Pancreas (tissue), 10 donors: ENCODE measurements at regions not wholly inside any gene's neighbourhood (a gene's known extent, or its start where the extent isn't known, plus 50 kb on each side); places are given as distances from the start of the nearest gene placed in this dataset.

Experiments
- ATAC-seq, 4 donors: fragments of 200-7000 bp; cut with Tn5 transposase; one replicate each; pipeline versions ENCODE4 v1.8.0 to v1.9.1; 2020; ENCODE audit warnings: mild to moderate bottlenecking in 4 of 4, moderate library complexity in 4 of 4
- DNase-seq, 6 donors: peaks; one replicate each; pipeline ENCODE4 v3.0.0-alpha.2; 2020
- FAIRE-seq: peaks from 2 replicates; lab custom pipeline; 2012; peaks lifted over from hg19 to GRCh38; lab: Jason Lieb, UNC
- H3K27ac ChIP-seq, 4 donors: fragments of 200-600 bp; sonication (generic); 1 replicate in 3 of 4; 2 replicates in 1 of 4; pipeline versions ENCODE4 v1.5.0 to v1.8.0; 2020
- H3K27me3 ChIP-seq, 4 donors: fragments of 200-600 bp; one replicate each; pipeline ENCODE4 v1.8.0; 2021
- H3K36me3 ChIP-seq, 3 donors: fragments of 200-600 bp; sonication (generic) in 1 of 3; one replicate each; pipeline versions ENCODE4 v1.5.0 to v1.8.0; 2020 to 2021
- H3K4me1 ChIP-seq, 3 donors: fragments of 200-600 bp; one replicate each; pipeline ENCODE4 v1.8.0; 2021
- H3K4me3 ChIP-seq, 4 donors: fragments of 200-600 bp; sonication (generic) in 2 of 4; one replicate each; pipeline versions ENCODE4 v1.5.0 to v1.8.0; 2020 to 2021
- H3K9me3 ChIP-seq, 4 donors: fragments of 200-600 bp; one replicate each; pipeline ENCODE4 v1.8.0; 2021
- CTCF ChIP-seq, 4 donors: fragments of 200-600 bp; sonication (generic) in 3 of 4; IDR thresholded peaks; one replicate each; pipeline versions ENCODE4 v1.5.0 to v1.8.0; 2021; ENCODE audit warnings: antibody characterized with exemption in 4 of 4
- WGBS, 2 donors: extraction: QIAGEN DNeasy Blood & Tissue Kit; methylation state at CpG; one replicate each; pipeline ENCODE4 v1.1.7; 2013; 5-methylcytosine and 5-hydroxymethylcytosine counted together
- intact Hi-C, 3 donors: fragments of 100-400 bp; cut with DNase I; formaldehyde crosslinking; loops; one replicate each; pipeline versions ENCODE4 v1.11.1 to v1.14.2; 2022
- donor health status: healthy with polysubstance abuse.
- donor health status: DM: no; HTN: no; CAD: no; lungs with moderate emphysema.
- donor health status: DM: no; HTN: no; CAD: no.
- donor health status: control.
- donor health status: control.
- donor health status: Bipolar disorder and iron deficiency.
- donor health status: DM: yes; HTN: yes; CAD: no.
- donor health status: DM: no; HTN: no; CAD: no.
- donor health status: DM: no; HTN: no; CAD: no.
- donor health status: DM: yes; HTN: yes; CAD: no.

GRCh38 chrY:7263773-7264172 is 352.2 kb upstream of the AMELY start:
- 69% methylated on average over 29 of the region's 29 CpGs; no CpG with 5 or more reads in 1 of the 2 donors for WGBS, 2 donors
- DNase-seq (no peak), FAIRE-seq (no peak), ATAC-seq (no peak)
- H3K4me3 ChIP-seq: no peak overlapping the region
- H3K4me1 ChIP-seq: no peaks in the 10 kb centered on the region
- no peak overlapping the region for H3K27ac ChIP-seq
- H3K9me3 ChIP-seq: no peaks in the 10 kb centered on the region
- intact Hi-C loops: no loop called here
- no peaks in the 10 kb centered on the region for H3K27me3 ChIP-seq
- H3K36me3 ChIP-seq: no peaks in the 10 kb centered on the region
- no peak for TF ChIP-seq CTCF (IDR thresholded peaks at IDR 0.05)

- FAIRE-seq (no peak), ATAC-seq (no peak), DNase-seq (no peak)
- no peaks in the 10 kb centered on the region for H3K36me3 ChIP-seq
- intact Hi-C loops: no loop called here
- no peaks in the 10 kb centered on the region for H3K27me3 ChIP-seq
- TF ChIP-seq CTCF (IDR thresholded peaks at IDR 0.05): no peak
- WGBS, 2 donors: 77% methylated on average over 4 of the region's 4 CpGs; no CpG with 5 or more reads in 1 of the 2 donors
- no peaks in the 10 kb centered on the region for H3K9me3 ChIP-seq
- H3K4me1 ChIP-seq: no peaks in the 10 kb centered on the region
- no peak overlapping the region for H3K4me3 ChIP-seq
- H3K27ac ChIP-seq: no peak overlapping the region
Measured at GRCh38 chrY:7262531-7262930, 351.0 kb upstream of the AMELY start.

GRCh38 chrY:7261254-7261653 is 349.7 kb upstream of the AMELY start:
- H3K9me3 ChIP-seq: no peaks in the 10 kb centered on the region
- intact Hi-C loops: no loop called here
- 59% methylated on average over 6 of the region's 6 CpGs; no CpG with 5 or more reads in 1 of the 2 donors for WGBS, 2 donors
- no peaks in the 10 kb centered on the region for H3K27me3 ChIP-seq
- no peaks in the 10 kb centered on the region for H3K36me3 ChIP-seq
- no peak for ATAC-seq
- no peaks in the 10 kb centered on the region for H3K4me1 ChIP-seq
- TF ChIP-seq CTCF (IDR thresholded peaks at IDR 0.05): no peak
- no peak overlapping the region for H3K27ac ChIP-seq
- no peak overlapping the region for H3K4me3 ChIP-seq
- DNase-seq: no peak
- FAIRE-seq: no peak

GRCh38 chrY:7240101-7240500 is 328.5 kb upstream of the AMELY start:
- DNase-seq (no peak), FAIRE-seq (no peak), ATAC-seq (no peak)
- Histone ChIP-seq H3K4me3 (no peak overlapping the region), H3K9me3 (no peaks in the 10 kb centered on the region), H3K36me3 (no peaks in the 10 kb centered on the region), H3K27me3 (no peaks in the 10 kb centered on the region), H3K27ac (no peak overlapping the region), H3K4me1 (no peaks in the 10 kb centered on the region)
- intact Hi-C loops: no loop called here
- 62% methylated on average over 6 of the region's 6 CpGs; no CpG with 5 or more reads in 1 of the 2 donors for WGBS, 2 donors
- no peak for TF ChIP-seq CTCF (IDR thresholded peaks at IDR 0.05)

- DNase-seq (no peak), ATAC-seq (no peak), FAIRE-seq (no peak)
- Histone ChIP-seq H3K4me1 (no peaks in the 10 kb centered on the region), H3K36me3 (no peaks in the 10 kb centered on the region), H3K4me3 (no peak overlapping the region), H3K9me3 (no peaks in the 10 kb centered on the region), H3K27ac (no peak overlapping the region), H3K27me3 (no peaks in the 10 kb centered on the region)
- intact Hi-C loops: no loop called here
- 58% methylated on average over 5 of the region's 5 CpGs; no CpG with 5 or more reads in 1 of the 2 donors for WGBS, 2 donors
- TF ChIP-seq CTCF (IDR thresholded peaks at IDR 0.05): no peak
Measured at GRCh38 chrY:7211971-7212370, 300.4 kb upstream of the AMELY start.
